Stomach (tissue), 8 donors: ENCODE measurements at regions not wholly inside any gene's neighbourhood (a gene's known extent, or its start where the extent isn't known, plus 50 kb on each side); places are given as distances from the start of the nearest gene placed in this dataset.
"Not testable (repeated sequence)": the region's sequence is repeated elsewhere in the genome, so short reads cannot be mapped to it uniquely, and the experiment has no call there.

Experiments used
- DNase-seq, 2 donors: peaks; one replicate each; pipeline versions ENCODE4 v3.0.0 to v3.0.0-alpha.2; 2013 to 2019
- H3K27ac ChIP-seq, 5 donors: fragments of 200-600 bp in 4 of 5; sonication (generic) in 4 of 5; one replicate each; pipeline ENCODE4 v1.5.1; 2013 to 2019; ENCODE audit warnings: mild to moderate bottlenecking in 1 of 5, moderate library complexity in 1 of 5
- H3K27me3 ChIP-seq, 3 donors: fragments of 200-600 bp; sonication (generic); one replicate each; pipeline ENCODE4 v1.5.1; 2017 to 2019; ENCODE audit warnings: mixed run types in 1 of 3
- H3K36me3 ChIP-seq, 4 donors: fragments of 200-600 bp; sonication (generic); 1 replicate in 3 of 4; 2 replicates in 1 of 4; pipeline ENCODE4 v1.5.1; 2016 to 2019
- H3K4me1 ChIP-seq, 4 donors: fragments of 200-600 bp; sonication (generic); one replicate each; pipeline ENCODE4 v1.5.1; 2016 to 2019
- H3K4me3 ChIP-seq, 4 donors: fragments of 200-600 bp; sonication (generic) in 3 of 4; one replicate each; pipeline ENCODE4 v1.5.1; 2016 to 2019; ENCODE audit warnings: mild to moderate bottlenecking in 1 of 4
- H3K9me3 ChIP-seq, 4 donors: fragments of 200-600 bp; sonication (generic); one replicate each; pipeline ENCODE4 v1.5.1; 2016 to 2019
- EP300 ChIP-seq: sonication (generic); formaldehyde crosslinking; IDR thresholded peaks from one replicate; pipeline ENCODE4 v1.6.1; 2017; ENCODE audit warnings: antibody characterized with exemption
- POLR2A ChIP-seq, 4 donors: fragments of 450-650 bp; IDR thresholded peaks; one replicate each; pipeline ENCODE4 v1.6.1; 2016; ENCODE audit warnings: antibody characterized with exemption in 4 of 4, control low read depth in 2 of 4, mild to moderate bottlenecking in 1 of 4, moderate library complexity in 1 of 4
- POLR2AphosphoS5 ChIP-seq, 3 donors: sonication (generic); formaldehyde crosslinking; IDR thresholded peaks; one replicate each; pipeline ENCODE4 v1.6.1; 2016; ENCODE audit warnings: antibody characterized with exemption in 3 of 3
- WGBS, 5 donors: extraction: QIAGEN DNeasy Blood & Tissue Kit in 3 of 5; methylation state at CpG; one replicate each; pipeline versions ENCODE4 v1.1.5 to v1.1.7; 2013 to 2018; 5-methylcytosine and 5-hydroxymethylcytosine counted together
- intact Hi-C: fragments of 100-400 bp; cut with DNase I; formaldehyde crosslinking; loops from one replicate; pipeline ENCODE4 v1.15.1; 2023; ENCODE audit warnings: low total_unique reads
- TF ChIP-seq, protein P1 (sequence below), 7 experiments: fragments of 450-650 bp in 4 of 7; fragments of 200-600 bp in 3 of 7; sonication (generic) in 3 of 7; IDR thresholded peaks; one replicate each; pipeline ENCODE4 v1.5.1; 2016 to 2019; ENCODE audit warnings: antibody characterized with exemption in 7 of 7, control low read depth in 2 of 7, mild to moderate bottlenecking in 1 of 7
- donor health status: healthy with polysubstance abuse.
- donor health status: Bipolar disorder and iron deficiency.
- donor health status: healthy.

DNA sequence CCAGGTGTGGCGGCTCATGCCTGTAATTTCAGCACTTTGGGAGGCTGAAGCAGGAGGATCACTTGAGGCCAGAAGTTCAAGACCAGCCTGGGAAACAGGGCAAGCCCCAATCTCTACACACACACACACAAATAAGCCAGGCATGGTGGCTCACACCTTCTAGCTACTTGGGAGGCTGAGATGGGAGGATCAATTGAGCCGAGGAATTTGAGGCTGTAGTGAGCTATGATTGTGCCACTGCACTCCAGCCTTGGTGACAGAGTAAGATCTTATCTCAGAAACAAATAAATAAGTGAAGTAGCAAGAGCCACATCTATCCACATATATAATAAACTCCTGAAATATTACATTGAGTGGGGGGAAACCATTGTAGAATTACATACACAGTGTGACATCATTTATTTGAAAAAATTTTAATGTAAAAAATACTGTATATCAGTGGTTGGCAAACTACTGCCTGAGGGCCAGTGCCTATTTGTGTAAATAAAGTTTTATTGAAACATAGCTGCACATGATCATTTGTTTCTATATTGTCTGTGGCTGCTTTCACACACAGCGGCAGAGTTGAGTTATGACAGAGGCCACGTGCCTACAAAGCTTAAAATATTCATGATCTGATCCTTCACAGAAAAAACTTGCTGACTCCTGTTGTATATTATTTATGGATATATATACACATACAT is 54.7 kb upstream of the ARHGEF7 start:
- no peak for TF ChIP-seq POLR2AphosphoS5 (IDR thresholded peaks at IDR 0.05)
- Histone ChIP-seq H3K36me3 (no peaks in the 10 kb centered on the region), H3K27me3 (peaks cover 0 to 4% (median 0%) of the 10 kb centered on the region in 3 donors), H3K9me3 (no peaks in the 10 kb centered on the region), H3K4me1 (no peaks in the 10 kb centered on the region), H3K4me3 (no peak overlapping the region), H3K27ac (no peak overlapping the region)
- WGBS, 5 donors = 81 to 91% (median 89%) methylated on average over 4 of the region's 4 CpGs
- DNase-seq = no peak
- intact Hi-C loops = loop anchor here (10.0 kb wide), 1 partner anchor 154 kb away; no protein-coding TSS in a partner anchor

DNA sequence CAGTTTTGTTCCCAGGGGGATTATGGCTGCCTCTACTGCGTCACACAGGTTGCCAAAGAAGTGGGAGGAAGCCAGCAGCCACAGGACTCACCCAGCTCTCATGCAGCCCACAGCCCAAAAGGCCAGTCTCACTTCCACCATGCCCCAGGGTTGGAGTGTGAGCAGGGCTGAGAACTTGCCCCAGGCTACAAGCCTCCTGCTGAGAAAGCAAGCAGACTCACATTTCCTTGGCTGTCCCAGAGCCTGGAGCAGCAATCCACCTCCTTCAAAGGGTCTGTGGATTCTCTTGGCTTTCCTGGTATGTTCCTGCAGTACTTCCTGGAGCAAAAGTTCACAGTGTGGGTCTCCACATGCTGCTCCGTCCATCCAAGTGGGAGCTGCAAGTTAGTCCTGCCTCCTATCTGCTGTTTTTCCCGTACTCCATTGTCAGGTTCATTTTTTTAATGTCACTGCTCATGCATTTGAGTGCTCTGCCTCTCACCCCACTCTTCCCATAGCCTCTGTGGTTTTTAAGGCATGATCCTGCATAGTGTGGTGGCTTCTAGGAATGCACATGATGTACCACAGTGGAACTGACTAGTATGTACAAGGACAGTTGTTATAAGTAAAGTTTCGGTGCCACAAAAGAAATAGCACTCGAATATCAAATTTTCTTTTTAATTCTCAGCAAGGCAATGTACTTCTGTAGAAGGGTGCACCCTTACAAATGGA is 56.2 kb upstream of the ARHGEF7 start:
- WGBS, 5 donors = 64 to 83% (median 73%) methylated on average over 4 to 5 of the region's 5 CpGs
- no peaks in the 10 kb centered on the region for H3K4me1 ChIP-seq
- no peaks in the 10 kb centered on the region for H3K9me3 ChIP-seq
- no peak overlapping the region for H3K27ac ChIP-seq
- no peak for TF ChIP-seq POLR2AphosphoS5 (IDR thresholded peaks at IDR 0.05)
- TF ChIP-seq POLR2A (IDR thresholded peaks at IDR 0.05) = no peak
- TF ChIP-seq, protein P1, sequence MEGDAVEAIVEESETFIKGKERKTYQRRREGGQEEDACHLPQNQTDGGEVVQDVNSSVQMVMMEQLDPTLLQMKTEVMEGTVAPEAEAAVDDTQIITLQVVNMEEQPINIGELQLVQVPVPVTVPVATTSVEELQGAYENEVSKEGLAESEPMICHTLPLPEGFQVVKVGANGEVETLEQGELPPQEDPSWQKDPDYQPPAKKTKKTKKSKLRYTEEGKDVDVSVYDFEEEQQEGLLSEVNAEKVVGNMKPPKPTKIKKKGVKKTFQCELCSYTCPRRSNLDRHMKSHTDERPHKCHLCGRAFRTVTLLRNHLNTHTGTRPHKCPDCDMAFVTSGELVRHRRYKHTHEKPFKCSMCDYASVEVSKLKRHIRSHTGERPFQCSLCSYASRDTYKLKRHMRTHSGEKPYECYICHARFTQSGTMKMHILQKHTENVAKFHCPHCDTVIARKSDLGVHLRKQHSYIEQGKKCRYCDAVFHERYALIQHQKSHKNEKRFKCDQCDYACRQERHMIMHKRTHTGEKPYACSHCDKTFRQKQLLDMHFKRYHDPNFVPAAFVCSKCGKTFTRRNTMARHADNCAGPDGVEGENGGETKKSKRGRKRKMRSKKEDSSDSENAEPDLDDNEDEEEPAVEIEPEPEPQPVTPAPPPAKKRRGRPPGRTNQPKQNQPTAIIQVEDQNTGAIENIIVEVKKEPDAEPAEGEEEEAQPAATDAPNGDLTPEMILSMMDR (IDR thresholded peaks at IDR 0.05) = no peak
- TF ChIP-seq EP300 = no peak
- H3K36me3 ChIP-seq = no peaks in the 10 kb centered on the region
- H3K4me3 ChIP-seq = no peak overlapping the region
- H3K27me3 ChIP-seq = peaks cover 0 to 4% (median 0%) of the 10 kb centered on the region in 3 donors
- no peak for DNase-seq
- intact Hi-C loops = no loop called here

DNA sequence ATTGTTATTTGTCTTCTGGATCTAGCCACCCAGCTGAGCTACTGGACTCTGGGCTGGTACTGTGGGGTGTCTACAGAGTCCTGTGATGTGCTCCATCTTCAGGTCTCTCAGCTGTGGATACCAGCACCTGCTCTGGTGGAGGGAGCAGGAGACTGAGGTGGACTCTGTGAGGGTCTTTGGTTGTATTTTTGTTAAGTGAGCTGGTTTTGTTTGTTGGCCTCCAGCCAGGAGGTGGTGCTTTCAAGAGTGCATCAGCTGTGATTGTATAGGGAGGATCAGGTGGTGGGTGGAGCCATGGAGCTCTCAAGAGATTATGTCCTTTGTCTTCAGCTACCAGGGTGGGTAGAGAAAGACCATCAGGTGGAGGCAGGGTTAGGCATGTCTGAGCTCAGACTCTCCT is 56.8 kb upstream of the ARHGEF7 start:
- DNase-seq, H3K27me3 ChIP-seq, H3K9me3 ChIP-seq, H3K4me1 ChIP-seq, H3K36me3 ChIP-seq, H3K27ac ChIP-seq, intact Hi-C loops, H3K4me3 ChIP-seq: not testable (repeated sequence)

DNA sequence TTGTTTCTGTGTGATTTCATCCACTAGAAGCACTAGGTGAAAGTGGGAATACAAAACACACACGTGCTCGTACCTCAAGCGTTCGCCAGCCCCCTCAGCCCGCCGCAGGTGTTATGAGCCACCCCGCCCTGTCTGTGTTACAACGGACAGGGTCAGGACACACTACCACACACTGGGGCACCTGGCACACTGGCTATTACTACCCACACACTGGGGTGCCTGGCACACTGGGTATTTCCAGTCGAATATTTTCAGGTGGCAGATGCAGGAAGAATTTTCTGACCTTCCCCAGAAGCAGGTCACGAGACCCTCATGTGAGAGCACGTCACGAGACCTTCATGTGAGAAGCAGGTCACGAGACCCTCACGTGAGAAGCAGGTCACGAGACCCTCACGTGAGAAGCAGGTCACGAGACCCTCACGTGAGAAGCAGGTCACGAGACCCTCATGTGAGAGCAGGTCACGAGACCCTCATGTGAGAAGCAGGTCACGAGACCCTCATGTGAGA is 63.3 kb upstream of the ARHGEF7 start:
- DNase-seq, H3K36me3 ChIP-seq, H3K27ac ChIP-seq, intact Hi-C loops, H3K27me3 ChIP-seq, H3K9me3 ChIP-seq, H3K4me1 ChIP-seq, H3K4me3 ChIP-seq: not testable (repeated sequence)
- 77 to 80% (median 78%) methylated on average over 13 to 19 of the region's 21 CpGs for WGBS, 5 donors

DNA sequence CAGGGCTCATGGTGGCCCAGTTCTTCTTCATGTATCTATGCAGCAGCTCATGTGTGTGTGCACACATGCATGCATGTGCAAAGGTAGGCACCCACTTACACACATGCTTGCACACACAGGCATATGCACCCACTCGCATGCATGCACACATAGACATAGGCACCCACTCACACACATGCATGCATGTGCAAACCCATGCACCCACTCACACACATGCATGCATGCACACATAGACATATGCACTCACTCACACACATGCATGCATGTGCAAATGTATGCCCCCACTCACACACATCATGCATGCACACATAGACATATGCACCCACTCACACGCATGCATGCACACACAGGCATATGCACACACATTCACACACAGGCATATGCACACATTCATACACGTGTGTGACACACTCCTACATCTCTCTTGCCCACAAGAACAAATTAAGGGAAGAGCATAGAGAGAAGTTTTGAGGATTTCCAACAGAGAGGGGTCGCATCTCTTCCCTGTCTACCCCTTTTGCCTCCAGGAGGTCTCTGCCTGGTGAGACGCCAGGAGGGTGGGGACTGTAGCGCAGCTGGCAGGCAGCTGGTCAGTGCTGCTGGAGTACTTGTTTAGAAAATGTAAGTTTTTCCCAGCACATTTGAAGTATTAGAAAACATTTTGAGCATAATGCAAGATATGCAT is 63.9 kb upstream of the ARHGEF7 start:
- no peak overlapping the region for H3K4me3 ChIP-seq
- no peaks in the 10 kb centered on the region for H3K27me3 ChIP-seq
- H3K27ac ChIP-seq = no peak overlapping the region
- no peaks in the 10 kb centered on the region for H3K36me3 ChIP-seq
- no peak for DNase-seq
- TF ChIP-seq, protein P1 (IDR thresholded peaks at IDR 0.05) = no peak
- TF ChIP-seq POLR2A (IDR thresholded peaks at IDR 0.05) (no peak), EP300 (no peak), POLR2AphosphoS5 (IDR thresholded peaks at IDR 0.05) (no peak)
- intact Hi-C loops = no loop called here
- no peaks in the 10 kb centered on the region for H3K9me3 ChIP-seq
- 66 to 81% (median 72%) methylated on average over 6 of the region's 6 CpGs for WGBS, 5 donors
- H3K4me1 ChIP-seq = peaks cover 0 to 6% (median 0%) of the 10 kb centered on the region in 4 donors
